Activated CD4-positive, alpha-beta T cell treated with anti-CD3 and anti-CD28 coated beads, Interleukin-2, Interleukin-6, amounts not matched to agents 100 ng/mL and 50 ng/mL, durations not matched to agents 16 hours and 8 hours (primary cell): ENCODE measurements at regions not wholly inside any gene's neighbourhood (a gene's known extent, or its start where the extent isn't known, plus 50 kb on each side); places are given as distances from the start of the nearest gene placed in this dataset.
"Not testable (repeated sequence)": the region's sequence is repeated elsewhere in the genome, so short reads cannot be mapped to it uniquely, and the experiment has no call there.

Experiments
- DNase-seq: peaks from one replicate; pipeline ENCODE4 v3.0.0-alpha.2; 2020

- DNase-seq, result no peak
Observed at GRCh38 chr4:187883836-187884475, 111.6 kb upstream of the ZFP42 start.

DNA sequence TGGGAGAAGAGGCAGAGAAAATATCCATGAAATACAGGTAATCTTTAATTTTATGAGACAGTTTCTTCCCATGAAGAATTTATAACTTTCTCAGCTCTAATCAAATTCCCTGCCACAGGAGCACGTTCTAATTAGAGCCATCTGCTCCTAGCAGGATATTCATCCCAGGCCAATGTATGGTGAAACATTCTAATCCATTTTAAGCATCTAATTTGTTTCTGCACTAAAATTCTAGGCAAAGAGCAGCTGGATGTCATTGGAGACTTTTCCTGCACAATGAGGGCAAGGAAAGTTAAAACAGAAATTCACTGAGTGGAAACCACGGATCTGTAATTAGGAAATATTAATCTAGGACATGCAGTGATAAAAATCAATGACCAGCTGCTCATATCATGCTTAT is 107.7 kb upstream of the ZFP42 start:
- no peak for DNase-seq

- DNase-seq, result no peak
Observed at GRCh38 chr4:187889651-187890050, 105.9 kb upstream of the ZFP42 start.

- DNase-seq, result no peak
Observed at GRCh38 chr4:187893418-187893817, 102.2 kb upstream of the ZFP42 start.

DNA sequence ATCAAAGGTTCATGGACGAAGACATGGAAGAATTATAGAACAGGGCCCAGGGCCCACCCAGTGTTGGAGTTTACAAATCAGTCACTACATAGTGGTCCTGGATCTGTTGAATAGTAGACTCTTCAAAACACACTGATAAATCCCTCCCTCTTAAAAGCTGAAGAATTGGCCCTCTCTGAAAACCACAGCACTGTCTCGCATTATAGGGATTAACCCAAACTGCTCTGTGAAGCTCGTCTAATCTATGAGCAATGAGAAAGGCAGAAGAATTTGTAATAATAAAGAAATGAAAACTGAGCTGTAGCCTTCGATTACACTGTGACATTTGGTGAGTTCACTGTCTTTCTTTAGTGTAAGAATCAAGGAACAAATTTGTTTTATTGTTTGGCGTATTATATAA is 92.5 kb upstream of the ZFP42 start:
- DNase-seq, result no peak

DNA sequence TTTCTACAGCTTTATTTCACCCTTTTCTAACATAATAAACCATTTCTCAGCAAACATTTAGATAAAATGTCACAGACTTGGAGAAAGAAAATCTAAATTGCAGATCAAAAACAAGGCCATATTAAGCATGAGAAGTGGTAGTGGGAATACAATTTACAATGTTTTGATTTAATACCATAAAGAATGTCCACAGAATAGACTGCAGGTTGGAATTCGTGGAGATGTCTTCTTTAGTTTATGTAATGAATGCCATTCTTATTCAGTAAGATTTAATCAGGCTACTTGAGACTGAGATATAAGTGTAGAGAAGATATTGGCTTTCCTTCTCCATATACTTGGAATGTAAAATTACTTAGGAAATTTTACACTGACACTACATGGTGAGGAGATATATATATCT is 91.9 kb upstream of the ZFP42 start:
- DNase-seq, result no peak

DNA sequence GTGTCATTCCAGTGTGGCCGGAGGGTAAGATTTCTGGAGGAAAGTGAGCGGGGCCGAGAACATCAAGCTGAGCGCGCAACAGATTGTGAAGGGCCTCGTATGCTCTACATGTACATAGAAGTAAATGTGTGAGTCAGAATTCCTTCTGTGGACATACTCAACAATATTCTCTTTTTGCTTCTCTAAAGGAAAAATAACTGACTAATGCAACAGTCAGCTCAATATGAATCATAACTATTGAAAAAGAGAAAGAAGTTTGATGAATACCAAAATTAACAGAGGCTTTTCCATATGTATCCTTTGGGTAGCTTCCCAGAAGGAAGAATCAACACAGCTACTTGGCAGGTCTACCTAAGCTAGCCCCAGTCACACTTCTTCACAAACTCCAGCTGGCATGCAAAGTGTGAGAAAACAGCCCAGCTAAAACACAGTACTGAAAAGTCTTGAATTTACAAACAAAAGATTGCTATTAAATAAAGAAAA is 87.5 kb upstream of the ZFP42 start:
- no peak for DNase-seq

- DNase-seq, result no peak
Observed at GRCh38 chr4:187908731-187909130, 86.8 kb upstream of the ZFP42 start.

GRCh38 chr4:187910741-187911140 is 84.8 kb upstream of the ZFP42 start:
- DNase-seq, result no peak

- DNase-seq, result not testable (repeated sequence)
Observed at GRCh38 chr4:187915406-187915805, 80.2 kb upstream of the ZFP42 start.

- no peak for DNase-seq
Observed at GRCh38 chr4:187919966-187920365, 75.6 kb upstream of the ZFP42 start.

GRCh38 chr4:187921946-187922623 is 73.5 kb upstream of the ZFP42 start:
- DNase-seq, result no peak

DNA sequence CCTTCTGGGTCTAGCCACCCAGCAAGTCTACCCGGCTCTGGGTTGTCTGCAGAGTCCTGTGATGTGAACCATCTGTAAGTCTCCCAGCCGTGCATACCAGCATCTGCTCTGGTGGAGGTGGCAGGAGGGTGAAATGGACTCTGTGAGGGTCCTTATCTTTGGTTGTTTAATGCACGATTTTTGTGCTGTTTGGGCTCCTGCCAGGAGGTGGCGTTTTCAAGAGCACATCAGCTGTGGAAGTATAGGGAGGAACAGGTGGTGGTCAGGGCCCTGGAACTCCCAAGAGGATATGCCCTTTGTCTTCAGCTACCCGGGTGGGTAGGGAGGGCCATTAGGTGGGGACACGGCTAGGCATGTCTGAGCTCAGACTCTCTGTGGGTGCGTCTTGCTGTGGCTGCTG is 66.5 kb upstream of the ZFP42 start:
- DNase-seq, result no peak

- DNase-seq, result no peak
Observed at GRCh38 chr4:187934766-187935165, 60.8 kb upstream of the ZFP42 start.

GRCh38 chr4:187937557-187937956 is 58.0 kb upstream of the ZFP42 start:
- DNase-seq, result no peak

DNA sequence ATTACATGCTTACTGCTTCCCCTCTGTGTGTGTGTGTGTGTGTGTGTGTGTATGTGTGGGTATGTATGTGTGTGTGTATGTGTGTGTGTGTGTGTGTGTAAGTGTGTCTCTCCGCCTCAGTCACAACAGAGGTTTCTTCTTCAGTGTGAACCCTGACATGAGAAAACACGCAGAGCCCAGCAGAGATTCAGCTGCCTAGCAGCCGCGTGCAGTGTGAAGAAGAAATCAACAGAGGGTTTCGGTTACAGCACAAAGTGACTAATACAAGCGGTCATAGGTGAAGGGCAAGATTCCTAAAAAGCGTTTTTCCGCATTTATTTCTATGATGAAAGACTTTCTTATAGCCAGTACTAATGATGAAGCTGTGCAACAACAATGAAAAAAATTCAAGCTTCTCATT is 55.3 kb upstream of the ZFP42 start:
- DNase-seq, result no peak

- no peak for DNase-seq
Observed at GRCh38 chr4:187942968-187943367, 52.6 kb upstream of the ZFP42 start.

GRCh38 chr4:187944179-187944578 is 51.4 kb upstream of the ZFP42 start:
- no peak for DNase-seq
